Thyroid gland (tissue), 4 donors: ENCODE measurements at regions not wholly inside any gene's neighbourhood (a gene's known extent, or its start where the extent isn't known, plus 50 kb on each side); places are given as distances from the start of the nearest gene placed in this dataset.

Experiments used
- CTCF ChIP-seq, 6 experiments: fragments of 200-600 bp in 3 of 6; fragments of 450-650 bp in 3 of 6; sonication (generic) in 3 of 6; IDR thresholded peaks; one replicate each; pipeline ENCODE4 v1.5.1; 2016 to 2019; ENCODE audit warnings: antibody characterized with exemption in 6 of 6, mild to moderate bottlenecking in 2 of 6, inconsistent platforms in 1 of 6, moderate library complexity in 1 of 6
- POLR2A ChIP-seq, 2 donors: fragments of 450-650 bp; IDR thresholded peaks; one replicate each; pipeline ENCODE4 v1.6.1; 2017; ENCODE audit warnings: antibody characterized with exemption in 2 of 2, mild to moderate bottlenecking in 2 of 2, moderate library complexity in 1 of 2

GRCh38 chr20:51116765-51117686, 94.1 kb upstream of the KCNG1 start:
- no peak for TF ChIP-seq POLR2A (IDR thresholded peaks at IDR 0.05)
- no peak for TF ChIP-seq CTCF (IDR thresholded peaks at IDR 0.05)
